RPMI7951 (cell line): ENCODE measurements at regions not wholly inside any gene's neighbourhood (a gene's known extent, or its start where the extent isn't known, plus 50 kb on each side); places are given as distances from the start of the nearest gene placed in this dataset.

Experiments used
- DNase-seq: peaks from one replicate; pipeline ENCODE4 v3.0.0-alpha.2; 2012; ENCODE audit warnings: low read depth

- DNase-seq = no peak
Measured at GRCh38 chr5:158022837-158023236, 163.9 kb upstream of the CLINT1 start.

GRCh38 chr5:158022393-158022792, 163.4 kb upstream of the CLINT1 start:
- DNase-seq = no peak

- DNase-seq = no peak
Measured at GRCh38 chr5:158020555-158021418, 161.8 kb upstream of the CLINT1 start.

- no peak for DNase-seq
Measured at GRCh38 chr5:158017469-158017868, 158.5 kb upstream of the CLINT1 start.

GRCh38 chr5:158014372-158014771, 155.4 kb upstream of the CLINT1 start:
- no peak for DNase-seq

DNA sequence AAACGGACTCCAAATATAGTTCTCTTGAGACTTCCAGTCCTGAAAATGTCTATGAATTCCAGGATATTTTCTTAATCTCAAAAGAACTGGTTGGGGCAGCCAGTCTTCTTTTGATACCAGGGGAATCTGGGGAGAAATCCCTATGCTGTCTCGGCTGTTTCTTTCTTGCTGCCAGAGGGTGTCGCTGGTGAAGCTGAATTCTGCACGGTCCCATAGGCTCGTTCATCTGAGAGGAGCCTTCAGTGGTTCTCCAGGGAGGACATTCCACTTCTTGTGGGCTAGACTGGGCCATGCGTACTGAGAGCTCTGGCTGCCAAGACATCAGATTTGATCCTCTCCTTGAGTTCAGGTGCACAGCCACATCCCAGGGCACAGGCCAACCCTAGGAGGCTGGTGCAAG, 155.0 kb upstream of the CLINT1 start:
- DNase-seq = peak; percentile 9

- no peak for DNase-seq
Measured at GRCh38 chr5:158013303-158013702, 154.4 kb upstream of the CLINT1 start.

DNA sequence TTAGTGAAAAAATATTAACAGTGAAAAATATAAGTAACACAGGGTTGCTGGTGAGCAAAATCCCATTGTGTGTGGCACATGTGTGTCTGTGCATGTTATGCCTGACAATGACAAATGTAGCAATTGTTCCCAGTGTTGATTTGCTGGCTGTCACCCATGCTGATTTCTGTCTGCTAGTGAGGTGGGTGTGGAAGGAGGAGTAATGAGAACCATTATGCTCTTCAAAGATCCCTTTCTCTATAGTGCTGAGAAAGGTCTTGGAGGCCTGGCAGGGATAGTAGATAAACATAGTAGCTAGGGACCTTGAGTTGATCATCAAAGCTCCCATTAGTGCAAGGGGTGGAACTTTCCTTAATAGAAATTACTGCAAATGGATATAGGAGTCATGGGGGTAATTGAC, 152.5 kb upstream of the CLINT1 start:
- no peak for DNase-seq

GRCh38 chr5:158010831-158011230, 151.9 kb upstream of the CLINT1 start:
- DNase-seq = no peak

DNA sequence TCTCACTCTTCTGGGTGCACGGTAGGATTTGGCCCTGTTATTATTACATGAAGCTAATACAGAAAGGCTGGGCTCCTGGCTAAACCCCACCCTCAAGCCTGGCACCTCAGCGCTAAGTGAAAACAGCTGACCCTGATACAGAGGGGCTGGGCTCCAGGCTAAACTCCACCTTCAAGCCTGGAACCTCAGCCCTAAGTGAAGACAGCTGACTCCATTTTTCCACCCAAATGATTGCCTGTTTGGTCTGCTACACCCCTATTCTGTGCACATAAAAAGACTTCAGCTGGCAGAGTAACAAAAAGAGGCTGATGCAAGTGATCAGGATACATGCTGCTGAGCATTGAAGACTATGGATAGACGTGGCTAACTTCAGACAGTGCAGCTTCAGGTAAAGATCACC, 148.4 kb upstream of the CLINT1 start:
- no peak for DNase-seq

DNA sequence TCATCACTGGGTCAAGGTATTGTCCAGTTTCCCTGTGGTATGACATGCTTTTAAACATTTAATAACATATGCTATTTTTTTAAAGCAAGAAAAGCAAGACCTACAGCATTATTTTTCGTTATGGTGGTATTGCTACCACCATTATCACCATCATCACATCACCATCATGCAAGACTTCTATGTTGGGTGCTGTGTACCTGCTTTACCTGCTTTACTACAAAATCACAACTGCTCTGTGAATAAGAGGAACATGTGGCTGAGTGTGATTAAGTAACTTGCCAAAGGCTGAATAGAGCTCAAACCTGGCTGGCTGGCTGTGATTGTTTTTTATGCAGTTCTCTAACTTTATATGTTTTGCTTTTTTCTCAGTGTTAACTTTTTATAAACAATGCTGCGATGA, 140.8 kb upstream of the CLINT1 start:
- no peak for DNase-seq

GRCh38 chr5:157997991-157998504, 139.1 kb upstream of the CLINT1 start:
- DNase-seq = peak; percentile 55

GRCh38 chr5:157994906-157995519, 136.1 kb upstream of the CLINT1 start:
- peak; percentile 63 for DNase-seq

GRCh38 chr5:157993986-157994691, 135.2 kb upstream of the CLINT1 start:
- no peak for DNase-seq

DNA sequence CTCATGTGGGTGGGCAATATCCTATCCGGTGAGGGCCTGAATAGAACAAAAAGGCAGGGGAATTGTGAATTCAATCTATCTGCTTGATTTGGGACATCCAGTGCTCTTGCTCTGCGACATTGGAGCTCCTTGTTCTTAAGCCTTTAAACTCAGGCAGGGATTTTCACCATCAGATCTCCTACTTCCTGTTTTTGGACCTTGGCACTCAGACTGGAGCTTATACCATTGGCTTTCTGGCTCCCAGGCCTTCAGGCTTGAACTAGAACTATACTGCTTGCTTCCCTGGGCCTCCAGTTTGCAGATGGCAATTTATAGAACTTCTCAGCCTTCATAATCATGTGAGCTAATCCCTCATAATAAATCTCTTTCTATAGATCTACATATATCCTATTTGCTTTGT, 134.3 kb upstream of the CLINT1 start:
- no peak for DNase-seq

GRCh38 chr5:157990583-157991181, 131.7 kb upstream of the CLINT1 start:
- DNase-seq = no peak

DNA sequence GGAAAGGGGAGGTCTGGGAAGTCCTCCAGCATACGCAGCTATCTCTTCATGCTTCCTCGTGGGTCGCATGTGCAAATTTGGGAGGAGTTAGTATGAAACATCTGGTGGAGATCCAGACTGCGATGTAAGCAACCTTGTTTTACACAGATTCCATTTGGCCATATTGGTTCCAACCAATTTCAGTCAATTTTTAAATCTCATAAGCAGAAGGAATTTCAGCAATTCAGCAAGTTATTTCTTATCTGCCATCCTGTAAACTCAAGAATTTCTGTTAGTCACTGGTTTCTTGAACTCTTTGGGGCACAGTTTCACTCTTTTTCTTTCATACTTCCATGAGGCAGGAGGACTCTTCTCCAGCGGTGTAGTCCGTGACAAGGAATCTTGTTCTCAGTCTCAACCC, 130.4 kb upstream of the CLINT1 start:
- no peak for DNase-seq

DNA sequence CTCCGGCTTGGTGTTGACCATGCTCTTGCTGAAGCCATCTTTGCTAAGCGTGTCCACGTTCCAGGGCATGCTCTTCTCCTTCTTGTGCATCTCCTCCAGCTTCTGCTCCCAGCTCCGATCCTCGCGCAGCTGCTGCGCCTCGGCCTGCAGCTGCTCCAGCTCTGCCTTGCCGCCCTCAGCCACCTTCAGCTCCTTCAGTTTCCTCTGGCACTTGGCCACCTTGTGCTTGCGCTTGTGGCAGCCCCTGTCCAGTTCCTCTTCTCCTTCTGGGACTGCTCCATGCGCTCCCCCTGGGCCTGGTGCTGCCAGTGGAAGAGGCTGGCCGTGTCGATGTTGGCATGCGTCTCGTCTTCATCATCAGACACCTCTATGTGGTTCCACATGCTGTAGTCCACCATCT, 128.3 kb upstream of the CLINT1 start:
- no peak for DNase-seq

- no peak for DNase-seq
Measured at GRCh38 chr5:157986431-157986990, 127.6 kb upstream of the CLINT1 start.

DNA sequence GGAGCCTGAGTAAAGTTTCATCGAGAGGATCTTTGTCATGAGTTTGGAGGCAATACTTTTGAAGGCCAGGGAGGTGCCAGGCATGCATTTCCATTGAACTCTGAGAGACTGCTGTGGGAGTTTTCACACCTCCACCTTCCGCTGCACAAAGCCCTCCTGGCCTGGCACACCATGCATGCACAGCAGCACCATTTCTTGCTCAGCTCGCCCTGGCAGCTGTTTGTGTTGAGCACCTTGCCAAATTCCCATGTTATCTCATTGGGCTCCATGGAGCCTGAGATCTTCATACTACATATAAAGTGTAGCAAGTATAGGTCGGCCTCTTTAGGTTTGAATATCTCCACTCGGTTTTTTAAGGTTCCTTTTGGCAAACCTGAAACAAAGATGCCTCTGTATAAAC, 125.7 kb upstream of the CLINT1 start:
- DNase-seq = no peak

DNA sequence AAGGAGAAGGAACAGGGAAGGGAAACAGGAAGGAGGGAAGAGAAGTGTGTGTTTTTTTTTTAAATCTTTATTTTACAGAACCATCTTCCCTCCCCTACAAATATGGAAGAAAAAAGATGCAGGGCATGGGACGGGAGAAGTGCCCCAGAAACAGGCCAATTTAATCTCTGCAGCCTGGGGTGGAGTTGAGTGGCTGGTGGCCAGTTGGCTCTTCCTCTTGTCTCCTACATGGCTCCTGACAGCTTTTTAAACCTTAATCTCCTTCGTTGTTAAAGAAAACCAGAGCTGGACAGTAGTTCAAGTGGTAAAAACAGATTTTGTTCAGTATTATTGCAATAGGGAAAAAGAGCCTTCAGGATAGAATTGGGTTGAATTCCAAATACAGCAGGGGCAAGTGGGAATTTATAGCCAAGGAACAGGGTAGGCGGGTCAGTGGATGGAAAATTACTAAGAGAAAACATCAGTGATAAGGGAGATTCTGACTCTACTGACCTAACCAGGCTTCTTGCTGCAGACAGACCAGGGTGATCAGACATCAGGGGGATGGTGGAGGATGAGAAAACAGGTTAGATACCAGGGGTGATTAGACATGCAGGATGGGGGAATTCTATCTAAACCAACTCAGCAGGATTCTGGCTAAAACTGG, 125.1 kb upstream of the CLINT1 start:
- DNase-seq = no peak
